Urothelium cell line (cell line): ENCODE measurements at regions not wholly inside any gene's neighbourhood (a gene's known extent, or its start where the extent isn't known, plus 50 kb on each side); places are given as distances from the start of the nearest gene placed in this dataset.

Experiments
- DNase-seq: peaks from one replicate; pipeline ENCODE4 v3.0.0; 2011; ENCODE audit warnings: low spot score, mixed read lengths
- FAIRE-seq: peaks from 2 replicates; lab custom pipeline; 2011; peaks lifted over from hg19 to GRCh38; lab: Jason Lieb, UNC

- DNase-seq (no peak), FAIRE-seq (no peak)
These were observed 507.4 kb upstream of the JARID2 start for GRCh38 chr6:14738497-14738896.

DNA sequence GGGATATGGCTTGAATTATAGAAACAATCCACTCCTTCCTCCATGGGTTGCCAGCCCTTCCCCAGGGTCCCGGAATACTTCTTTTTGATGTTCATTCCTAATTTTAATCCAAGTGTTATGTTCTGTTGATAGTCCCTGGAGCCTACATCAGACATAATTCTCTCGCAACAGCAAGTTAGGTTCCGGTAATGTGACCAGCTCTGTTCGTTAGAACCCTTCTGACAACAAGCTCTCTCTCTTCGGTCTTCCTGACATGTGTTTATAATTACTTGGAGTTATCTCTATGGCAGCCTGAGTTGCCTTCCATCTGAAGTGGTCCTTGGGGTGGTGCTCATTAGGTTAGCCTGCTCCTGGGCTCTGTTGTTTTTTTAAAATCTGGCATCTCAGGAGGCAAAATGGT, 506.9 kb upstream of the JARID2 start:
- FAIRE-seq (no peak), DNase-seq (no peak)

- FAIRE-seq = no peak
These were observed 506.0 kb upstream of the JARID2 start for GRCh38 chr6:14739827-14740226.

GRCh38 chr6:14742171-14742570, 503.7 kb upstream of the JARID2 start:
- FAIRE-seq (no peak), DNase-seq (no peak)

More at GRCh38 chr6:14739827-14740226, 506.0 kb upstream of the JARID2 start:
- no peak for DNase-seq

DNA sequence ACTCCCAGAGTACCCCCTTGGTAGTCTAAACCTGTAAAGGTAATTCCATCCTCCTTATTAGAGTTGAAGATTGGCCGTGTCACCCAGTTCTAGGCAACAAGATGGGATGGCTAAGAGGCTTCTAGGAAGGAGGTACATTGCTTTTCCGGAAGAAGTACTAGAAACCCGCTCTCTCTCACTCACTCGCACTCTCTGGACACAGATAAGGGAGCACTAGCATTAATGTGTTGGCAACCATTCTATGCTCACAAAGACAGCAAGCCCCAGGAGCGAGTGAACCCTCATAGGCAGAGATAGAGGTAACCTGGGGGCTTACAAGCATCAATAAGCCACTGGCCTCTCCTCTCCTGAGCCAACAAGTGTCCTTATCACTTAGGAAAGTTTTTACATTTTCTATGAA, 503.2 kb upstream of the JARID2 start:
- DNase-seq (no peak), FAIRE-seq (no peak)

DNA sequence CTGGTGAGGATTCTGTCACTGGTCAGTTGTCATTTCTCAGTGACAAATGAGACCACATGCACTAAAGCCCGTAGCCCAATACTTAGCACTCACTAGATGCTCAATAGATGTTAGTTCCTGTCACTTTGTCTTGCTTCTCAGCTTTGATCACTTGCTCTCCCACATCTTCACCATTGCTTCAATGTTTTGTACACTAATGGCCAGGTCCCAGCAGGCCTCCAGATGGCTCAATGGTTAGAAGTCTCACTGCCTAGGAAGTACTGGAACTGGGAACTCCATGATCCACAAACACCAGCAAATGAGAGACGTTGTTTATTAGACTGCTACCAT, 502.8 kb upstream of the JARID2 start:
- no peak for DNase-seq
- FAIRE-seq = no peak

- no peak for FAIRE-seq
- peak; percentile 85 for DNase-seq
These were observed 502.2 kb upstream of the JARID2 start for GRCh38 chr6:14743474-14744211.

- FAIRE-seq (no peak), DNase-seq (no peak)
These were observed 501.7 kb upstream of the JARID2 start for GRCh38 chr6:14744212-14744556.

DNA sequence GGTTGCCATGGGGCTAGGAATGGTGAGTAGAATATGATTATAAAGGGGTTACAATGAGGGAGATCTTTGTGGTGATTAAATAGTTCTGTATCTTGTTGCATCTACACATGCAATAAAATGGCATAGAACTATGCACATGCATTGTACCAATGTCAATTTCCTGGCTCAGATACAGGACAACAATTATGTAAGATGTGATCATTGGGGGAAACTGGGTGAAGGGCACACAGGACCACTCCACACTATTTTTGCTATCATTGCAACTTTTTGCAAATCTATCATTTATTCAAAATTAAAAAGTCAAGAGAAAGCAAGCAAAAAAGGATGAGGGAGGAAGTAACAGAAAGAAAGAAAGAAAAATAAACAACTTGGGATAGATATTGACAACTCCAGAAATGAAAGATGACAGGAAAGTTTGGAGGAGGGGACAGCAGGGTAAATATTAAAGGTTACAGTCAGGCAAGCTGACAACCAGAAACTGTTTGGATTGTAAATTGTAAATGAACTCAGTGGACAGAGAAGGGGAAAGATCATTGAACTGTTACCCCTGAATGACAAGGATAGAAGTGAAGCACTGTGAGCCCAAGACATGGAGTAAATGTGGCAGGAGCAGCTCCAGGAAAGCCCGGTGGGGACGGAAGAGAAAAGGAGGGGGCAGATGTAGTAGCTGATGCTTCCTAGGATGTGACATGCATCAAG, 499.6 kb upstream of the JARID2 start:
- FAIRE-seq (no peak), DNase-seq (no peak)

- DNase-seq = no peak
- no peak for FAIRE-seq
These were observed 497.9 kb upstream of the JARID2 start for GRCh38 chr6:14747881-14748520.

GRCh38 chr6:14748679-14749078, 497.2 kb upstream of the JARID2 start:
- DNase-seq (no peak), FAIRE-seq (no peak)

- no peak for FAIRE-seq
These were observed 495.7 kb upstream of the JARID2 start for GRCh38 chr6:14750059-14750661.

GRCh38 chr6:14751645-14752175, 494.2 kb upstream of the JARID2 start:
- FAIRE-seq = no peak
- no peak for DNase-seq

More at GRCh38 chr6:14750059-14750661, 495.7 kb upstream of the JARID2 start:
- no peak for DNase-seq

- no peak for DNase-seq
- FAIRE-seq = no peak
These were observed 490.9 kb upstream of the JARID2 start for GRCh38 chr6:14754751-14755513.

DNA sequence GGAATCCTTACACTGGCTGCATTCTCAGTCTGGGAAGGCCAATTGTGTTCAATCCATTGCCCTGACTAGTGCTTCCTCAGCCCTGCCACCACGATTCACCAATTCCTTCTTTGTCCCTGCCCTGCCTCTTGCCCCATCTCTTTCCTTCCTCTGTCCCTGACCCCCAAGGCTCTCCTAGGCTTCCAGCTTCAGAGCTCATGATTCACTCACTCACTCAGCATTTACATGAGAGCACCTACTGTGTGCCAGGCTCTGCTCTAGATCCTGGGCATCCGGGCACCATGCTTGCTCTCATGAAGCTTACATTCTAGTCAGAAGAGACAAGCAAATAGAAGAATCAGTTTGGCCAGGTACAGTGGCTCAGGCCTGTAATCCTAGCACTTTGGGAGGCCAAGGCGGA, 489.5 kb upstream of the JARID2 start:
- FAIRE-seq = no peak
- DNase-seq = no peak

DNA sequence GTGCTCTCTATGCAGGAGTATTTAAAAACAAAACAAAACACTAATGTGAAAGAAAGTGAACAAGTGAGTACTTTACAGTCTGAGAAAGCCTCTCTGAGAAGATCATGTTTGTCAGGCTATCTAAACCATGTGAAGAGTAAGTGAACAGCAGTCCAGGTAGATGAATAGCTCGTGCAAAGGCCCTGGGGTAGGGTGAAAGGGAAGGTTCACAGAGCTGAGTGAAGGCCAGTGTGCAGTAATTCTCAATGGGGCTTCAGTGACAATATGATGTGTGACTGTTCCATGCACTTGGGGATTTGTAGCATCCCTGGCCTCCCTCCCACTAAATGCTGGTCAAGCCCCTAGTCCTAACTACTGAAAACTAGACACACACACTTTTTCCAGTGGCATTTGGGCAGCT, 488.9 kb upstream of the JARID2 start:
- DNase-seq (no peak), FAIRE-seq (no peak)

DNA sequence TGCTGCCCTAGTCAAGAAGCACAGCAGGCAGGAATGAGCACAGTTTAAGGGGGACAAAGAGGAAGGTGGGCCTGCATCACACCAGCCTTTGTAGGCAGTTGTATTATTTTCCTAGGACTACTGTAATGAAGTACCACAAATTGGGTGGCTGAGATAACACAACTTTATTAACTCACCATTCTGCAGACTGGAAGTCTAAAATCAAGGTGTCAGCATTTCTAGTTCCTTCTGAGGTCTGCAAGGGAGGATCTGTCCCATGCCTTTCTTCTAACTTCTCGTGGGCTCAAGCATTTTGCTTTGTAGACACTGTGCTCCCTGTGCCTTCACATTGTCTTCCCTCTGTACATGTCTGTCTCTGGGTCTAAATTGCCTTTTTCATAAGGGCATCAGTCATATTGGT, 488.5 kb upstream of the JARID2 start:
- DNase-seq = no peak
- FAIRE-seq = no peak

DNA sequence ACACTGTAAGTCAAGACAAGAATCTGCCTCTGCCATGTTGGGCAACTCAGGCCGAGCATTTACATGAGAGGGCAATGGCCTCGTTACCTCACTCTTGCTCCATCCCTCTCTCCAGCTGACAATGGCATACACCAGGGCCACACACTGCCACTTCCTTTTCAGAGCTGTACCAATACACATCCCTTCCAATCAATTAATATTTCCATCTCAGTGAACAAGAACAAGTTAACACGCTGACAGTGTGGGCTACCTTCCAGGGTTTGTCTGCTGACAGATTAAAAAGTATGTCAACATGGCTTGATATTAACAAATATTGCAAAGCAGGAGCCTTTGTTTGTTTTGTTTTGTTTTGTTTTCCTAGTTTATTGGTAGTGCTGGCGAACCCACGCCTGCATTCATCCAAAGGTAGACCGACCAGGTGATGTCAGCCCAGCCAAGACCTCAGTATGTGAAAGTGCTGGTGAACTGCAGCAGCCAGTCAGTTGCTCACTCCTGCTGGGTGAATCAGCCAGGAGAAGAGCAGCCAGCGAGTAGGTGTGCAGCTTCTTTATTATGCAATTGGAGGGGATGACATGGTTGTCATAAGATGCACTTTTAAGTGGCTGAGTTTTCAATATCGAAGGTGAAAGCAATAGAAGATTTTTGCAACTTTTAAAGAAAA, 487.3 kb upstream of the JARID2 start:
- DNase-seq (no peak), FAIRE-seq (no peak)

DNA sequence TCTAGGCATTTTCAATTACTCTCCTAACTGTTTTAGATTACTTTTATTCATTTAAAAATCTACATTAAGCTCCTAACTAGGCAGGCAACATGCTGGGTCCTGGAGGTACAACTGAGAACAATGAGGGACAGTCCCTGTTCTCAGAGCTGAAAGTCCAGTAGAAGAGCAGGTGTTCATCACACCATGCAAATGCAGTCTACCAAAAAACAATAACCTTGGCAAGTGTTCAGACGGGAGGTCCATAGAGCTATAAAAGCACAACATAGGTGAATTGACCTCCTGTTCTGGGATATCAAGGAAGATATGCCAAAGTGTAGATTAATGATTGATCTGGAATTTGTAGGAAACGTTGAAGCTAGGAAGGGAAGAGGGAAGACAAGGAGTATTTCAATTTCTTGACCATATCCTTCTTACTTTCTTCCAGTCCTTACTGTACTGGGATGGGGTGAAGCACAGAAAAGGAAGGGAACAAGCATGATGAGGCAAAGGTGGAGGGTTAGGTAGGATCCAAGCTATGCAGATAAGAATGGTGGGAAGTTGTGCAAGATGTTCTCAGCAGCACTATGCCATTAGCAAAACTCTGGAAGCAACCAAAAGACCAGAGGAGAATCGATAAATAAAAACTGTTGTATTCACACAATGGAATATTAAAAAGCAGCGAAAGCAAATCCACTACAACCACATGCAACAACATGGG, 485.7 kb upstream of the JARID2 start:
- FAIRE-seq = no peak
- DNase-seq = no peak

DNA sequence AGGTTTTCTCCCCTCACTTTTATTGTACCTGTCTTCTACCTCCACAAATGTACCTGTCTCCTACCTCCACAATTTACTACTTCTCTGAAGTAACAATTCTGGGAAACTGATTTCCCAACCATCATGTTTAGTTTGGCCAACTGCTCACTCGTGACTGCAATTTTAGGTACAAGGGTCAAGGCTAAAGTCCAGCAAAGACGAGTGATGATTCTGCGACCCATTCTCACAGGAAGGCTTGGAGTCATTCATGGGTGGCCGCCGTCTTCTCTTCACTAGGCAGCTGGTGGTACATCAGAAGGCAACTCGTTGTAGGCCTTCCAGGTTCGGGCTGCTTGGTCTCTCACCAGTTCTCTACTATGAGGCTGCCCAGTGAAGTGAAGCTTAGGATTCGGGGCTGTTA, 483.8 kb upstream of the JARID2 start:
- DNase-seq (no peak), FAIRE-seq (no peak)
